HEK293 (cell line): ENCODE measurements at regions not wholly inside any gene's neighbourhood (a gene's known extent, or its start where the extent isn't known, plus 50 kb on each side); places are given as distances from the start of the nearest gene placed in this dataset.

Experiments
- CTCF ChIA-PET: fragments of 350-600 bp; formaldehyde crosslinking; extraction: SDS; loops from one replicate; lab custom pipeline; 2021; ENCODE audit warnings: antibody characterized with exemption; lab: Yijun Ruan, JAX
- POLR2A ChIA-PET: fragments of 300-600 bp; formaldehyde crosslinking; extraction: SDS; loops from one replicate; lab custom pipeline; 2020; ENCODE audit warnings: antibody characterized with exemption, inconsistent platforms; lab: Yijun Ruan, JAX
- H3K27ac ChIP-seq: fragments of 200-500 bp; sonication (Bioruptor generic); 2 replicates; pipeline ENCODE4 v1.5.1; 2014; ENCODE audit warnings: low read depth, low read length, control low read depth, inconsistent platforms; ENCODE audit errors: extremely low read depth
- H3K36me3 ChIP-seq, 2 experiments: fragments of 200-500 bp in 1 of 2; sonication (Bioruptor generic) in 1 of 2; 1 replicate in 1 of 2; 2 replicates in 1 of 2; pipeline ENCODE4 v1.5.1; 2014 to 2017; ENCODE audit warnings: inconsistent platforms in 2 of 2, low read length in 2 of 2; ENCODE audit not compliant: control insufficient read depth in 2 of 2, insufficient read depth in 1 of 2
- H3K4me1 ChIP-seq: fragments of 200-500 bp; sonication (Bioruptor generic); 2 replicates; pipeline ENCODE4 v1.5.1; 2014; ENCODE audit warnings: mild to moderate bottlenecking, low read length, inconsistent platforms; ENCODE audit not compliant: control insufficient read depth, insufficient read depth
- H3K4me3 ChIP-seq: 2 replicates; pipeline ENCODE4 v1.5.1; 2011; ENCODE audit warnings: low read depth, mild to moderate bottlenecking, control low read depth, low read length, moderate library complexity
- H3K9me3 ChIP-seq: fragments of 200-500 bp; sonication (Bioruptor generic); 2 replicates; pipeline ENCODE4 v1.5.1; 2014; ENCODE audit warnings: low read depth, low read length, inconsistent platforms; ENCODE audit not compliant: control insufficient read depth, insufficient read depth
- EGR2 ChIP-seq: fragments of 450-650 bp; formaldehyde crosslinking; IDR thresholded peaks from 2 replicates; pipeline ENCODE4 v1.5.1; 2016; ENCODE audit warnings: low read depth, missing biosample characterization, missing genetic modification characterization
- FEZF1 ChIP-seq: fragments of 450-650 bp; formaldehyde crosslinking; IDR thresholded peaks from 2 replicates; pipeline ENCODE4 v1.5.1; 2016; ENCODE audit warnings: missing biosample characterization, missing genetic modification characterization
- INSM2 ChIP-seq: fragments of 450-650 bp; formaldehyde crosslinking; IDR thresholded peaks from 2 replicates; pipeline ENCODE4 v1.5.1; 2016; ENCODE audit warnings: missing biosample characterization, missing genetic modification characterization
- KLF10 ChIP-seq: fragments of 450-650 bp; IDR thresholded peaks from 2 replicates; pipeline ENCODE4 v1.5.1; 2018; ENCODE audit warnings: missing biosample characterization, mild to moderate bottlenecking, missing genetic modification characterization
- KLF16 ChIP-seq: fragments of 450-650 bp; formaldehyde crosslinking; IDR thresholded peaks from 2 replicates; pipeline ENCODE4 v1.5.1; 2017; ENCODE audit warnings: missing biosample characterization, missing genetic modification characterization
- TSHZ1 ChIP-seq: fragments of 450-650 bp; formaldehyde crosslinking; IDR thresholded peaks from 2 replicates; pipeline ENCODE4 v1.5.1; 2016; ENCODE audit warnings: missing biosample characterization, missing genetic modification characterization, borderline replicate concordance
- ZBTB20 ChIP-seq: fragments of 450-650 bp; formaldehyde crosslinking; IDR thresholded peaks from 2 replicates; pipeline ENCODE4 v1.5.1; 2016; ENCODE audit warnings: missing biosample characterization, missing genetic modification characterization
- ZEB2 ChIP-seq: fragments of 450-650 bp; formaldehyde crosslinking; IDR thresholded peaks from 2 replicates; pipeline ENCODE4 v1.5.1; 2016; ENCODE audit warnings: missing biosample characterization, missing genetic modification characterization
- ZFP41 ChIP-seq: fragments of 450-650 bp; formaldehyde crosslinking; IDR thresholded peaks from 2 replicates; pipeline ENCODE4 v1.5.1; 2016; ENCODE audit warnings: missing biosample characterization, missing genetic modification characterization, borderline replicate concordance
- ZIC2 ChIP-seq: fragments of 450-650 bp; formaldehyde crosslinking; IDR thresholded peaks from 2 replicates; pipeline ENCODE4 v1.5.1; 2016; ENCODE audit warnings: missing biosample characterization, missing genetic modification characterization
- ZNF18 ChIP-seq: fragments of 450-650 bp; formaldehyde crosslinking; IDR thresholded peaks from 2 replicates; pipeline ENCODE4 v1.5.1; 2016; ENCODE audit warnings: missing biosample characterization, missing genetic modification characterization
- ZNF23 ChIP-seq: fragments of 450-650 bp; formaldehyde crosslinking; IDR thresholded peaks from 2 replicates; pipeline ENCODE4 v1.5.1; 2016; ENCODE audit warnings: missing biosample characterization, missing genetic modification characterization, borderline replicate concordance
- ZNF239 ChIP-seq: fragments of 450-650 bp; formaldehyde crosslinking; IDR thresholded peaks from 2 replicates; pipeline ENCODE4 v1.5.1; 2016; ENCODE audit warnings: missing biosample characterization, missing genetic modification characterization
- ZNF341 ChIP-seq: fragments of 450-650 bp; formaldehyde crosslinking; IDR thresholded peaks from 2 replicates; pipeline ENCODE4; 2016; ENCODE audit warnings: low read depth, missing biosample characterization, missing genetic modification characterization
- ZNF391 ChIP-seq: fragments of 450-650 bp; formaldehyde crosslinking; IDR thresholded peaks from 2 replicates; pipeline ENCODE4 v1.5.1; 2016; ENCODE audit warnings: low read depth, missing biosample characterization, missing genetic modification characterization, borderline replicate concordance
- ZNF549 ChIP-seq: fragments of 450-650 bp; IDR thresholded peaks from 2 replicates; pipeline ENCODE4 v1.5.1; 2018; ENCODE audit warnings: missing biosample characterization, missing genetic modification characterization, mild to moderate bottlenecking, inconsistent platforms, moderate library complexity
- ZNF629 ChIP-seq: fragments of 450-650 bp; formaldehyde crosslinking; IDR thresholded peaks from 2 replicates; pipeline ENCODE4 v1.5.1; 2017; ENCODE audit warnings: missing biosample characterization, missing genetic modification characterization
- ZNF707 ChIP-seq: fragments of 450-650 bp; formaldehyde crosslinking; IDR thresholded peaks from 2 replicates; pipeline ENCODE4 v1.5.1; 2016; ENCODE audit warnings: missing biosample characterization, missing genetic modification characterization
- ZSCAN30 ChIP-seq: fragments of 450-650 bp; IDR thresholded peaks from 2 replicates; pipeline ENCODE4 v1.5.1; 2018; ENCODE audit warnings: missing biosample characterization, mild to moderate bottlenecking, missing genetic modification characterization, moderate library complexity

GRCh38 chr6:3625980-3626563, 125.4 kb downstream of the PXDC1 start:
- no peaks in the 10 kb centered on the region for H3K4me1 ChIP-seq
- ChIA-PET POLR2A (no interaction called here), CTCF (interaction anchor here (0.7 to 1.2 kb wide), 3 partner anchors 9 to 81 kb away, joined by 3 to 4 read pairs (median 3); no protein-coding TSS in a partner anchor)
- no peaks in the 10 kb centered on the region for H3K9me3 ChIP-seq
- H3K27ac ChIP-seq, result no peak overlapping the region
- TF ChIP-seq FEZF1 (tag by site-specific recombination), result no peak
- TF ChIP-seq ZNF629 (tag by site-specific recombination), result no peak
- TF ChIP-seq ZEB2 (tag by site-specific recombination), result no peak
- TF ChIP-seq ZFP41, result no peak
- TF ChIP-seq EGR2 (tag by site-specific recombination), result no peak
- no peak for TF ChIP-seq ZNF707 (tag by site-specific recombination)
- no peak for TF ChIP-seq ZNF18
- no peak for TF ChIP-seq ZNF239 (tag by site-specific recombination)
- no peak for TF ChIP-seq ZNF549 (tag by site-specific recombination)
- no peak for TF ChIP-seq ZNF341
- TF ChIP-seq ZSCAN30, result no peak
- no peak for TF ChIP-seq KLF16 (tag by site-specific recombination)
- no peak for TF ChIP-seq TSHZ1
- no peak for TF ChIP-seq ZNF391 (tag by site-specific recombination)
- TF ChIP-seq INSM2 (tag by site-specific recombination), result no peak
- H3K36me3 ChIP-seq, result no peaks in the 10 kb centered on the region
- H3K4me3 ChIP-seq, result no peak overlapping the region

- POLR2A ChIA-PET, result no interaction called here
These were observed 126.1 kb downstream of the PXDC1 start for GRCh38 chr6:3625149-3625979.

More at GRCh38 chr6:3625149-3625979, 126.1 kb downstream of the PXDC1 start:
- no peaks in the 10 kb centered on the region for H3K36me3 ChIP-seq
- H3K4me1 ChIP-seq, result no peaks in the 10 kb centered on the region
- no peak overlapping the region for H3K4me3 ChIP-seq
- no peak overlapping the region for H3K27ac ChIP-seq
- TF ChIP-seq ZNF23 (tag by site-specific recombination) (no peak), ZNF18 (0 out of 2 replicates have a peak, but pooled peaks have one; percentile 47), KLF10 (tag by site-specific recombination) (no peak), ZIC2 (tag by site-specific recombination) (0 out of 2 replicates have a peak, but pooled peaks have one; percentile 13), ZBTB20 (tag by site-specific recombination) (peak; percentile 87)
- CTCF ChIA-PET, result interaction anchor here (0.7 to 1.2 kb wide), 4 partner anchors 10 to 82 kb away, joined by 3 to 4 read pairs (median 3); no protein-coding TSS in a partner anchor
- no peaks in the 10 kb centered on the region for H3K9me3 ChIP-seq
